Upper lobe of left lung (tissue), 4 donors: ENCODE measurements at regions not wholly inside any gene's neighbourhood (a gene's known extent, or its start where the extent isn't known, plus 50 kb on each side); places are given as distances from the start of the nearest gene placed in this dataset.

Source experiments
- CTCF ChIP-seq, 6 experiments: fragments of 450-650 bp in 4 of 6; fragments of 200-600 bp in 2 of 6; sonication (generic) in 2 of 6; IDR thresholded peaks; one replicate each; pipeline ENCODE4 v1.5.1; 2016 to 2019; ENCODE audit warnings: antibody characterized with exemption in 6 of 6
- POLR2A ChIP-seq, 4 donors: fragments of 450-650 bp; IDR thresholded peaks; one replicate each; pipeline ENCODE4 v1.5.1; 2016 to 2017; ENCODE audit warnings: antibody characterized with exemption in 4 of 4, mild to moderate bottlenecking in 2 of 4
- POLR2AphosphoS5 ChIP-seq, 2 donors: sonication (generic); formaldehyde crosslinking; IDR thresholded peaks; one replicate each; pipeline ENCODE4 v1.5.1; 2017; ENCODE audit warnings: antibody characterized with exemption in 2 of 2

GRCh38 chr6:84842525-84843166 is 78.2 kb upstream of the TBX18 start:
- no peak for TF ChIP-seq CTCF (IDR thresholded peaks at IDR 0.05)
- no peak for TF ChIP-seq POLR2A (IDR thresholded peaks at IDR 0.05)
- no peak for TF ChIP-seq POLR2AphosphoS5 (IDR thresholded peaks at IDR 0.05)
